HK-2 (cell line): ENCODE measurements at regions not wholly inside any gene's neighbourhood (a gene's known extent, or its start where the extent isn't known, plus 50 kb on each side); places are given as distances from the start of the nearest gene placed in this dataset.
"Not testable (repeated sequence)": the region's sequence is repeated elsewhere in the genome, so short reads cannot be mapped to it uniquely, and the experiment has no call there.

ENCODE experiments used
- DNase-seq: peaks from one replicate; pipeline ENCODE4 v3.0.0-alpha.2; 2018; ENCODE audit not compliant: unreplicated experiment

GRCh38 chr18:51522338-51522737 is 324.9 kb upstream of the MEX3C start:
- no peak for DNase-seq

GRCh38 chr18:51522821-51523220 is 325.3 kb upstream of the MEX3C start:
- no peak for DNase-seq

GRCh38 chr18:51523671-51524070 is 326.2 kb upstream of the MEX3C start:
- DNase-seq = no peak

GRCh38 chr18:51525453-51526225 is 328.2 kb upstream of the MEX3C start:
- no peak for DNase-seq

- no peak for DNase-seq
Measured at GRCh38 chr18:51527826-51528225, 330.3 kb upstream of the MEX3C start.

GRCh38 chr18:51531501-51531900 is 334.0 kb upstream of the MEX3C start:
- no peak for DNase-seq

GRCh38 chr18:51537487-51537886 is 340.0 kb upstream of the MEX3C start:
- DNase-seq = no peak

GRCh38 chr18:51540562-51540961 is 343.1 kb upstream of the MEX3C start:
- no peak for DNase-seq

GRCh38 chr18:51541230-51541629 is 343.7 kb upstream of the MEX3C start:
- DNase-seq = no peak

- DNase-seq = no peak
Measured at GRCh38 chr18:51543658-51544155, 346.2 kb upstream of the MEX3C start.

- DNase-seq = no peak
Measured at GRCh38 chr18:51545446-51545845, 348.0 kb upstream of the MEX3C start.

- no peak for DNase-seq
Measured at GRCh38 chr18:51559198-51559901, 361.9 kb upstream of the MEX3C start.

- DNase-seq = no peak
Measured at GRCh38 chr18:51559902-51560287, 362.4 kb upstream of the MEX3C start.

GRCh38 chr18:51561821-51562220 is 364.3 kb upstream of the MEX3C start:
- no peak for DNase-seq

- DNase-seq = no peak
Measured at GRCh38 chr18:51562866-51563265, 365.4 kb upstream of the MEX3C start.

- no peak for DNase-seq
Measured at GRCh38 chr18:51563396-51563795, 365.9 kb upstream of the MEX3C start.

- no peak for DNase-seq
Measured at GRCh38 chr18:51568151-51568550, 370.7 kb upstream of the MEX3C start.

- no peak for DNase-seq
Measured at GRCh38 chr18:51569153-51569552, 371.7 kb upstream of the MEX3C start.

- no peak for DNase-seq
Measured at GRCh38 chr18:51569561-51569960, 372.1 kb upstream of the MEX3C start.

- not testable (repeated sequence) for DNase-seq
Measured at GRCh38 chr18:51570071-51570470, 372.6 kb upstream of the MEX3C start.

GRCh38 chr18:51573886-51574285 is 376.4 kb upstream of the MEX3C start:
- DNase-seq = not testable (repeated sequence)

- no peak for DNase-seq
Measured at GRCh38 chr18:51575171-51575570, 377.7 kb upstream of the MEX3C start.

- DNase-seq = no peak
Measured at GRCh38 chr18:51578406-51578980, 381.0 kb upstream of the MEX3C start.
